NT2/D1 (cell line): ENCODE measurements at regions not wholly inside any gene's neighbourhood (a gene's known extent, or its start where the extent isn't known, plus 50 kb on each side); places are given as distances from the start of the nearest gene placed in this dataset.

Source experiments
- SUZ12 ChIP-seq: IDR thresholded peaks from 2 replicates; pipeline ENCODE4 v1.6.1; 2011; ENCODE audit not compliant: insufficient read length, insufficient read depth; ENCODE audit errors: extremely low read depth
- YY1 ChIP-seq: IDR thresholded peaks from 2 replicates; pipeline ENCODE4 v1.6.1; 2011; ENCODE audit not compliant: insufficient read length, insufficient read depth

- TF ChIP-seq SUZ12 = no peak
- TF ChIP-seq YY1 = no peak
Observed at GRCh38 chr20:58012731-58013510, 215.5 kb downstream of the ANKRD60 start.
